Fibroblast of pulmonary artery (primary cell): ENCODE measurements at regions not wholly inside any gene's neighbourhood (a gene's known extent, or its start where the extent isn't known, plus 50 kb on each side); places are given as distances from the start of the nearest gene placed in this dataset.

ENCODE experiments used
- DNase-seq: peaks from one replicate; pipeline ENCODE4 v3.0.0-alpha.2; 2010; ENCODE audit warnings: low read depth
- H3K4me3 ChIP-seq: replicated peaks from 2 replicates; pipeline ENCODE4 v1.5.1; 2011; ENCODE audit warnings: low read depth, mild to moderate bottlenecking, control low read depth, low read length, moderate library complexity
- CTCF ChIP-seq: IDR thresholded peaks from 2 replicates; pipeline ENCODE4 v1.5.1; 2011; ENCODE audit warnings: mild to moderate bottlenecking, control low read depth, low read length, inconsistent platforms; ENCODE audit errors: missing control alignments

DNA sequence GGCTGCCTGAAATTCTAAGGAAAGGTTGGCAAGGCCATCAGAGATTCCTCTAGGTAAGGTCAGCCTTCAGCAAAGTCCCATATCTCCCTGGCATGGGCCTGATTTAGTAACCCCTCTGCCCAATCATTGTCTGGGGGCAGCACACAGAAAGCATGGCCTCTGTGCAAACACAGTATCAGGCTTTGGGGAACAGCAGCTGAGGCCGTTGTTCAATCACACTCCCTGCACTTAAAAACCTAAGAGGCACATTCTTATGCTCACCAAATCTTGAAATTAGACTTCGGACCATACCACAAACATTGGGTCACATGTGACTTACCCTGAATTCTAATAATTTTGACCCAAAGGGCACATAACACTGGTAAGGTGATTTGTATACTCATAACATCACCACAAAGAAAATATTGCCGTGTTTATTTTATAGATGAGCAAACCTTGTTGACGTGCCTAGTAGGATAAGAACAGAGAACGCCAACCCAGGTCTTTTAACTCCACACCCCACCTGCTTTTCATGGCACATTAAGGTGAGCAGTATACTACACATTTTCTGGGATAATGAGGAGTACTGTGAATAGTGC lies 212.7 kb downstream of the HNMT start:
- no peak for TF ChIP-seq CTCF
- DNase-seq = no peak
- no peak overlapping the region for H3K4me3 ChIP-seq

DNA sequence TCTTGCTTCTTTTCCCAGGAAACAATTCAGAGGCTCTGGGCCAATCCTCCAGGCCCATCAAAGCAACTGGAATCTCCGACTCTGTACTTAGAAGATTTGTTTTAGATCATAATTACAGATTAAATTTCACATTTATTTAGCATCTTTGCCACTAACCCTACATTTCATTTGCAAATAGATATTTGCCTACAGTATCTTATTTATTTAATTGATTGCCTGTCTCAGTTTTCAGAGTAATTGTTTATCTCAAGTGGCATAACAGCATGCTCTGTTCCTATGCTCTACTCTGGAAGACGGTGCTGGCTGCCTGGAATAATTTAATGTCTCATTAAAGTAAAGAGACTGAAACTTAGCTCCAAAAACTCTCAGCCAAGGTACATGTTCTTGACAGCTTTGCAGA lies 213.4 kb downstream of the HNMT start:
- no peak for DNase-seq
- no peak for TF ChIP-seq CTCF
- no peak overlapping the region for H3K4me3 ChIP-seq

DNA sequence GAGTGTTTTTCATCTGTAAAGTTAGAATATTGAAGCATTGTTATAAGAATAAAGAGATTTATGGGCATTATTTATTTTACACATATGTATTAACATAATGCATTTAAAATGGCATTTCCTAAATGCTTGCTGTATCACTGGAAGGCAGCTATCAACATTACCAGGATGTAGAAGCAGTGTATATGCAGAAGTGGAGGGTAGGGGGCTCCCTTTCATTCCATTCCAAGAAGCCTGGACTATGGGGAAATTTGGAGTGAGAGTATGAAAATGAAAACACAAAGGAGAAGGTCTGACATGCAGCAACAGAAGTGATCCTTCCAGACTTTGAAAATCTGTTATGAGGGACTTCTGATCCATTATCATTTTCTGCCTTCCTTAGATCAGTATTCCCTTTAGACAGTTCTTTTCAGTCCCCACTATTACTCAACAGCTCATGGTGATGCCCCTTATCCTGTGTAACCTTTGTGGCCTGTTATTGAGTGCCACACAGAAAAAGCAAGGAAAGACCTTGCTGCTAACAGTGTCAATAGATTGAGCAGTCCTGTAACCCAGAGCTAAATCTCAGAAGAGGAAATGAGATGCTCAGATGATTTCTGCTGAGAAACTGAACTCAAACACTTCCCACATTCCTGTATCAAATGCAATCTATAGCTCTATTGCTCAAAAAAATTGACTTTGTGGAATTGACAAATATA lies 216.6 kb downstream of the HNMT start:
- TF ChIP-seq CTCF = peak; percentile 7
- H3K4me3 ChIP-seq = no peak overlapping the region
- peak; percentile 11 for DNase-seq

- no peak for DNase-seq
- TF ChIP-seq CTCF = no peak
- no peak overlapping the region for H3K4me3 ChIP-seq
Measured at GRCh38 chr2:138182250-138182936, 218.1 kb downstream of the HNMT start.

DNA sequence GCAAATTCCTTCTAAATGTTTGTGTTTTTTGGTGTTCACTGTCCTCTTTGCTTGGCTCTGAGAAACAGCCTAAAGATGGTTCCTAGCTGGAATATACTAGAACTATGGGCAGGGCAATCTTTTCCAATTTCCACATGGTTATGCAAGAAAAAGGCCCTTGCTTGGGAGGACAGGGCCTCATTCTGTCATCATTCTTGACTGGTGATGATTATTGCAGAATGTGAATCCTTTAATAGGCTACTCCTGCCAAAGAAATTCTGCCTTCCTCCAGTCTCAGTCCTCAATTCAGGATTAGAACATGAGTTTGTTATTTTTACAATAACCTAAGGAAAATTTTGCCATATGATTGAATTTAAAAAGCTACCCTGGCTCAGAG lies 218.7 kb downstream of the HNMT start:
- DNase-seq = peak; percentile 16

GRCh38 chr2:138183705-138184104 lies 219.4 kb downstream of the HNMT start:
- no peak overlapping the region for H3K4me3 ChIP-seq
- no peak for DNase-seq
- TF ChIP-seq CTCF = no peak

More for the DNA sequence above, 218.7 kb downstream of the HNMT start:
- H3K4me3 ChIP-seq = no peak overlapping the region
- no peak for TF ChIP-seq CTCF
